CD4-positive, alpha-beta T cell treated with Interleukin-12 subunit alpha and Interleukin-12 subunit beta, for 1 hour (primary cell): ENCODE measurements at regions not wholly inside any gene's neighbourhood (a gene's known extent, or its start where the extent isn't known, plus 50 kb on each side); places are given as distances from the start of the nearest gene placed in this dataset.

Experiments used
- DNase-seq: peaks from one replicate; pipeline ENCODE4 v3.0.0-alpha.2; 2020

DNA sequence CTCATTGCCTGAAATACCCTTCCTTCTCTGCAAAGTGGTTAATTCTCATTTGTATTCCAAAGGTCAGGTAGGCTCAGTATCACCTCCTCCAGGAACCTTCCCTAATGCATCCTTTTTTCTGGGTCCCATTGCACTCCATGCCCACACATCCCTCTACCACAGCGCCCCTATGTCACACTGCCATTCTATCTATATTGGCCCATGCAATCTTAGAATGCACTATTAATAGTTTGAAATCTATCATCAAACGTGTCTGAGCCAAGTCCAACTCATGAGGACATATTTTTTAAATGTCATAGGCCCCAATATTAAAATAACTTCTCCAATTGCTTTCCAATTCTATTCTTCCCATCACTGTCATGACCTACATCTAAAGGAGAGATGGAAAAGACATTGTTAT lies 495.1 kb downstream of the SOX6 start:
- no peak for DNase-seq

GRCh38 chr11:15863411-15863810 lies 492.9 kb downstream of the SOX6 start:
- no peak for DNase-seq

- no peak for DNase-seq
Measured at GRCh38 chr11:15864026-15864805, 492.1 kb downstream of the SOX6 start.

- DNase-seq: no peak
Measured at GRCh38 chr11:15865212-15865987, 490.9 kb downstream of the SOX6 start.

DNA sequence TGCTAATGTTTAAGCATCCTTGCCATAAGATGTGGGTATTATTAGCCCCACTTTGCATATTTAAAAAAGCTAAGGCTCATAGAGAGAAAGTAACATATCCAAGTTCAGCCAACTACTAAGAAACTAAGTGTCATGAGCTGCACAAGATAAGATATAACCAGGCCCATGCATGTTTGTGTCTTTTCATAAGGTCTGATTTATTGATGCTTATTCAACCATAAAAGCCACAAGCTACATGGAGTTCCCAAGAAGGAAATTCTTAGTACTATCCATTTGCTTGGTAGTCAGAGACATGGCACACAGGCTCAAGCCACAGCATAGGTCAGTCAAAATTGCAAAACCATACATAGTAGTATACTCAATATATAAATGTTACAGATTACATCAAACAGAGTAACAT lies 488.5 kb downstream of the SOX6 start:
- DNase-seq: no peak

DNA sequence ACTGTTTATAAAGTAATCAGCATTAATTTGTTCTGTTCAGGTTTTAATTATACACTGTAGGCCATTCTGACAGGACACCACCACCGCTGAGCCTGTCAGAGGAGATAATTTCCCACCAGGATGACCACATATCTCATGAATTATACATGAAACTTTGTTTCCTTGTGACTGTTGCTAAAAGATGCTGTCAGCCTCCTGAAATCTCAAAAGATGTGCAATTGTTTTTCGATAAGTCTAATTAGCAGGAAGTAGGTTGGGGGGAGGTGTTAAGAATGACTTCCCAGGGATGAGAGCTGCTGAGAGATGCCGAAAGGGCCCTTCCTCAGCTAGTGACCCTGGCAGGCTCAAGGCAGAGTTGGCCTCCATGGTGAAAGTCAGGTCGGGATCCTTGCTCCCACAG lies 485.4 kb downstream of the SOX6 start:
- no peak for DNase-seq

GRCh38 chr11:15871904-15872626 lies 484.3 kb downstream of the SOX6 start:
- DNase-seq: no peak

- no peak for DNase-seq
Measured at GRCh38 chr11:15873501-15873900, 482.8 kb downstream of the SOX6 start.

- DNase-seq: no peak
Measured at GRCh38 chr11:15874704-15875103, 481.6 kb downstream of the SOX6 start.

DNA sequence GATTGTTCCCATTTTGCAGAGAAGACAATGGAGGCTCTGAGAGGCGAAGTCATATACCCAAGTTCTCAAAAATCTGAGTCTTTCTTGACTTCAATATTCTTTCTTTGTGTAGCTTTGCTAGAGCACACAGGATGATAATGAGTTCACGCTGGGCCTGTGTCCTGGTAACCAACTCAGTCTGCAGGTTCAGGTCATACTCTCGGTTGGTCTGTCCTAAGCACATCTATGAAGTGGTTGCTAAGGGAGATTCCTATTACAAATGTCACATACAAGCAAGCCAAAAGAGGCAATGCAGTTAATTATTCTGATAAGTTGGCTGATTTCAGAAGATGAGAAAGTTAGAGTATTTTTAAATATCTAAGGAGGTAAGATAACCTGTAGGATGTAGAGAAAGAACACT lies 481.0 kb downstream of the SOX6 start:
- DNase-seq: no peak

- DNase-seq: no peak
Measured at GRCh38 chr11:15875943-15876342, 480.4 kb downstream of the SOX6 start.

DNA sequence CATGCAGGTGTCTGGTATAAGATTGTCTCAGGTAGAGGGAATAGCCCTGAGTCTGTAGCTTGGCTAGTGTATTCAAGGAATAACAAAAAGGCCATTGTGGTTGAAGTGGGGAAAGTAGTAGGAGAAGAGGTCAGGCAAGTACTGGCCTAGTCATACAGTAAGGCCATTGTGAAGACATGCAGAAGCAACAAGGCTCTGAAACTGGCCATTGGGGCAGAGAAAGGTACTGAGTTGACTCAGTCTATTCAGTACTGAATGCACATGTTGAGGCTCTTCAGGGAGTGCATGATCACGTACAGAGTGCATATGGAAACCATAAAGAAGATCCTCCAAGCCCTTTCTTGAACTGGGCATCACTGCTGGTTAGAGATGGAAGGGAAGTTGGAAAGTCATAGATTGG lies 477.6 kb downstream of the SOX6 start:
- no peak for DNase-seq

DNA sequence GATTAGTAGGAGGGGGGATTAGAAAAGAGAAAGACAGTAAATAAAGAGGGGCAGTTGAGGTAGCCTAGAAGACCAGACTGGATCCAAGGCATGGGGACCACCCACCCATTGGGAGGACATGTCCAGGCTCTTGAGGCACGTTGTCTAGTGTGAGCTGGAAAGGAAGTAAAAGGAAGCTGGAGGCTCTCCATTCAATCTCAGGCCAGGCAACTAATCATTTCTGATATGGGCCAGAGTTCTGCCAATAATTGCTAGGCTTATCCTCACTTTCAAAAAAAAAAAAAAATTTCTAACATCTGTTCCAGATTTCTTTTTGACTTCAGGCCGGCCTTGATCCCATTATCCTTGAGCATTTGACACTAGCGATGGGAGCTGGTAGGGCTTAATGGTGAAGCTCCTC lies 476.1 kb downstream of the SOX6 start:
- DNase-seq: no peak

DNA sequence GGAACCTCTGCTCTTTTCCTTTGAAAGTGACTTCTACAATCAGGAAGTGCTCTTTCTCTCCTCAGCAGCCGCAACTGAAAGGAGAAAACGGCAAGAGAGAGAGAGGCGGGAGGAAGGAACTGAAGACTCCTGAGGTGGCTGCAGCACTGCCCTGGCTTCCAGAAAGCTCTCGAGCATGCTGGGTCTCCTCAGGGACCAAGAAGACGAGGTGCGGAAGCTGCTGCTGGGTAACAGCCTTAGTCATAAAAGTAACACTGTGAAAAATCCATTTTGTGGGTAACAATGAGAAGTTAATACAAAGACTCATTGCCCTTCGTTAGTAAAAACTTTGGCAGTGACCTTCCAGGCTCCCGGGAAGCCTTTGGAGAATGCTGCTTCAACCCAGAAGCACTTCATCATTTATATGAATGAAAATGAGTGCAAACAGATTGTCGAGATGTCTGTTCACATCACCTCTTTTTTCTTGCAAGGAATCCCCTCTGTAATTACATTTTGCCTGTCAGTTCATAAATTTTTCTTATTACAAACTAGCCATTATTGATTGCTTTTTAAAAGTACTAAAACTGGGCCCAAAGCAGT lies 473.4 kb downstream of the SOX6 start:
- DNase-seq: no peak

GRCh38 chr11:15883455-15883920 lies 472.9 kb downstream of the SOX6 start:
- DNase-seq: no peak

GRCh38 chr11:15884141-15884540 lies 472.2 kb downstream of the SOX6 start:
- no peak for DNase-seq

- DNase-seq: no peak
Measured at GRCh38 chr11:15884777-15885540, 471.4 kb downstream of the SOX6 start.

DNA sequence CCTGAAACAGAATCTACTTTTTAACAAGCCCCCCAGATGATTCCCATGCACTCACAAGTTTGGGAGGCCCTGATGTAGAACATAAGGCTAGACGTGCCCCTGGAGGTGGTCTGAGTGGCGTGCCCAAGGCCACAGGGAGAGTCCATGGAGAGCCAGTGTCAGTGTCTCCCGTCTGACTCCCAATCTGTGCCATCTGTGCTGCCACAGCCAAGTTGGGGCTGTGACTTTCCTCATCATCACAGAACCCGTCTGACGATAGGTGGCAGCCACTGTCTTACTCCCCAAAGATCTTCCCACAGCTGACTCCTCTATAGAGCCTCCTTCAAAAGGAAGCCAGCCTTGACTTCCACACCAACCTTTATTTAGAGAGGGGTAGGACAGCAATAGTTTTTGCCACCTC lies 470.5 kb downstream of the SOX6 start:
- no peak for DNase-seq

- no peak for DNase-seq
Measured at GRCh38 chr11:15886299-15886698, 470.0 kb downstream of the SOX6 start.

DNA sequence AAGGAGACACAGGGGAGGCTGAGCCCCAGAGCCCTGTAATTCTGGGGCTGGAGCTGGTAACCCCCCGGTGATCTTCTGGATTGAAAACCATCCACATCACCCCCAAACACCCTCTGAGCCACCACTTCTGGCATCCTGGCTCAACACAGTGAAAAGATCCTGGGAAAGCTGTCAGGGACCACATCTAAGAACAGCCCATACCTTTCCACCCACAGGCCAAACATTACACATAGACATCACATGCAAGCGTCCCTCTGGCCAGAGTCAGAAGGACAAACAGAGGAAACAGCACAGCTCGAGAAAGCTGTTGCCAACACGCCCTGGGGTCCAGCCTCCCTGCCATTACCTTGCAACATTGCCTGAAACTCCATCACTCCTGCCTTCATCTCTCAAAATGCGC lies 469.5 kb downstream of the SOX6 start:
- no peak for DNase-seq

- no peak for DNase-seq
Measured at GRCh38 chr11:15888556-15889345, 467.6 kb downstream of the SOX6 start.
